ENCODE measurements at regions not wholly inside any gene's neighbourhood (a gene's known extent, or its start where the extent isn't known, plus 50 kb on each side); places are given as distances from the start of the nearest gene placed in this dataset.

DNA sequence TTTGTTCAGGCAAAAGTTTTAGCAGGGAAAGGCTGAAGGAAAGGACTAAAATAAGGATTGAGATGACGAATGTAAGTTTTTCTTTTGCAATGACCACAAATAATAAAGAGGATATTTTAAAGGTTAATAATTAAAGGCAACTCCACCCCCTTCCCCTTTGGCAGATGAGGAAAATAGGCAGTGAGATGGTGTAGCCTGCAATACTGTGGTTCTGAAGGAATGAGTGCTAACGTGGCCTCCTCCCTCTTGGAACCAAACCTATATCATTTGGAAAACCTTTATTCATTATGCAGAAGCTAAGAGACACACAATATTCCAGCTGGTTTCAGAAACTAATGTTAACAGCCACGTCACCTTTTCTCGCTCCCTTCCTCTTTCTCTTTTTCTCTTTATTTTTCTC lies 70.9 kb upstream of the COL1A2 start:
- TF ChIP-seq, protein P1, sequence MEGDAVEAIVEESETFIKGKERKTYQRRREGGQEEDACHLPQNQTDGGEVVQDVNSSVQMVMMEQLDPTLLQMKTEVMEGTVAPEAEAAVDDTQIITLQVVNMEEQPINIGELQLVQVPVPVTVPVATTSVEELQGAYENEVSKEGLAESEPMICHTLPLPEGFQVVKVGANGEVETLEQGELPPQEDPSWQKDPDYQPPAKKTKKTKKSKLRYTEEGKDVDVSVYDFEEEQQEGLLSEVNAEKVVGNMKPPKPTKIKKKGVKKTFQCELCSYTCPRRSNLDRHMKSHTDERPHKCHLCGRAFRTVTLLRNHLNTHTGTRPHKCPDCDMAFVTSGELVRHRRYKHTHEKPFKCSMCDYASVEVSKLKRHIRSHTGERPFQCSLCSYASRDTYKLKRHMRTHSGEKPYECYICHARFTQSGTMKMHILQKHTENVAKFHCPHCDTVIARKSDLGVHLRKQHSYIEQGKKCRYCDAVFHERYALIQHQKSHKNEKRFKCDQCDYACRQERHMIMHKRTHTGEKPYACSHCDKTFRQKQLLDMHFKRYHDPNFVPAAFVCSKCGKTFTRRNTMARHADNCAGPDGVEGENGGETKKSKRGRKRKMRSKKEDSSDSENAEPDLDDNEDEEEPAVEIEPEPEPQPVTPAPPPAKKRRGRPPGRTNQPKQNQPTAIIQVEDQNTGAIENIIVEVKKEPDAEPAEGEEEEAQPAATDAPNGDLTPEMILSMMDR (conservative IDR thresholded peaks at IDR 0.05), result no peak
- no peak for TF ChIP-seq EZH2 (IDR thresholded peaks at IDR 0.05; ENCODE audit: low read depth)
